Mammary epithelial cell (primary cell): ENCODE measurements at regions not wholly inside any gene's neighbourhood (a gene's known extent, or its start where the extent isn't known, plus 50 kb on each side); places are given as distances from the start of the nearest gene placed in this dataset.

Experiments used
- EZH2 ChIP-seq: IDR thresholded peaks from 2 replicates; pipeline ENCODE4 v1.6.1; 2012; ENCODE audit warnings: low read length, inconsistent platforms, borderline replicate concordance
- TF ChIP-seq, protein P1 (sequence below), 2 donors: IDR thresholded peaks in 1 of 2; conservative IDR thresholded peaks in 1 of 2; 2 replicates each; pipeline ENCODE4 v1.5.1; 2011 to 2012; ENCODE audit warnings: inconsistent platforms in 2 of 2, low read length in 2 of 2, mild to moderate bottlenecking in 2 of 2, control low read depth in 1 of 2, low read depth in 1 of 2; ENCODE audit not compliant: insufficient read depth in 1 of 2; ENCODE audit errors: extremely low read depth in 1 of 2

GRCh38 chr14:38973083-38973700 is 129.8 kb downstream of the SEC23A start:
- TF ChIP-seq, protein P1, sequence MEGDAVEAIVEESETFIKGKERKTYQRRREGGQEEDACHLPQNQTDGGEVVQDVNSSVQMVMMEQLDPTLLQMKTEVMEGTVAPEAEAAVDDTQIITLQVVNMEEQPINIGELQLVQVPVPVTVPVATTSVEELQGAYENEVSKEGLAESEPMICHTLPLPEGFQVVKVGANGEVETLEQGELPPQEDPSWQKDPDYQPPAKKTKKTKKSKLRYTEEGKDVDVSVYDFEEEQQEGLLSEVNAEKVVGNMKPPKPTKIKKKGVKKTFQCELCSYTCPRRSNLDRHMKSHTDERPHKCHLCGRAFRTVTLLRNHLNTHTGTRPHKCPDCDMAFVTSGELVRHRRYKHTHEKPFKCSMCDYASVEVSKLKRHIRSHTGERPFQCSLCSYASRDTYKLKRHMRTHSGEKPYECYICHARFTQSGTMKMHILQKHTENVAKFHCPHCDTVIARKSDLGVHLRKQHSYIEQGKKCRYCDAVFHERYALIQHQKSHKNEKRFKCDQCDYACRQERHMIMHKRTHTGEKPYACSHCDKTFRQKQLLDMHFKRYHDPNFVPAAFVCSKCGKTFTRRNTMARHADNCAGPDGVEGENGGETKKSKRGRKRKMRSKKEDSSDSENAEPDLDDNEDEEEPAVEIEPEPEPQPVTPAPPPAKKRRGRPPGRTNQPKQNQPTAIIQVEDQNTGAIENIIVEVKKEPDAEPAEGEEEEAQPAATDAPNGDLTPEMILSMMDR (conservative IDR thresholded peaks at IDR 0.05 in 1 of 2, IDR thresholded peaks at IDR 0.05 in 1 of 2; ENCODE audit: extremely low read depth in 1 of 2, insufficient read depth in 1 of 2, low read depth in 1 of 2, low read length in 2 of 2), result no peak
- TF ChIP-seq EZH2, result no peak
